Esophagus muscularis mucosa (tissue), 3 donors: ENCODE measurements at regions not wholly inside any gene's neighbourhood (a gene's known extent, or its start where the extent isn't known, plus 50 kb on each side); places are given as distances from the start of the nearest gene placed in this dataset.

Experiments
- CTCF ChIP-seq, 3 experiments: fragments of 200-600 bp in 2 of 3; fragments of 450-650 bp in 1 of 3; sonication (generic) in 2 of 3; IDR thresholded peaks; one replicate each; pipeline ENCODE4 v1.5.1; 2017 to 2019; ENCODE audit warnings: antibody characterized with exemption in 3 of 3, mild to moderate bottlenecking in 2 of 3, moderate library complexity in 1 of 3
- POLR2A ChIP-seq: fragments of 450-650 bp; IDR thresholded peaks from one replicate; pipeline ENCODE4 v1.6.1; 2017; ENCODE audit warnings: antibody characterized with exemption, moderate library complexity, mild to moderate bottlenecking, low read depth
- POLR2AphosphoS5 ChIP-seq, 2 donors: sonication (generic); formaldehyde crosslinking; IDR thresholded peaks; one replicate each; pipeline ENCODE4 v1.6.1; 2017; ENCODE audit warnings: antibody characterized with exemption in 2 of 2

- TF ChIP-seq CTCF (IDR thresholded peaks at IDR 0.05) (no peak), POLR2A (no peak), POLR2AphosphoS5 (IDR thresholded peaks at IDR 0.05) (no peak)
Observed at GRCh38 chr5:117624201-117624600, 1049.6 kb upstream of the SEMA6A start.
